Common myeloid progenitor, CD34-positive (primary cell): ENCODE measurements at regions not wholly inside any gene's neighbourhood (a gene's known extent, or its start where the extent isn't known, plus 50 kb on each side); places are given as distances from the start of the nearest gene placed in this dataset.

Experiments used
- CTCF ChIA-PET: fragments of 350-600 bp; sonication (Branson Sonifier 250); formaldehyde crosslinking; loops from one replicate; lab custom pipeline; 2021; ENCODE audit warnings: antibody characterized with exemption; lab: Charles Lee
- POLR2A ChIA-PET: fragments of 350-600 bp; sonication (Branson Sonifier 250); formaldehyde crosslinking; loops from one replicate; lab custom pipeline; 2021; ENCODE audit warnings: antibody characterized with exemption; lab: Charles Lee
- DNase-seq, 3 donors: peaks; one replicate each; pipeline versions ENCODE4 v3.0.0 to v3.0.0-alpha.2; 2013
- H3K27ac ChIP-seq, 2 experiments: 1 replicate in 1 of 2; 2 replicates in 1 of 2; pipeline ENCODE4 v1.7.0; 2013; ENCODE audit warnings: inconsistent platforms in 2 of 2, low read length in 2 of 2, mild to moderate bottlenecking in 2 of 2, low read depth in 1 of 2, moderate library complexity in 1 of 2; ENCODE audit not compliant: severe bottlenecking in 2 of 2, insufficient read depth in 1 of 2, poor library complexity in 1 of 2
- H3K27me3 ChIP-seq, 5 experiments: replicated peaks in 2 of 5; 1 replicate in 3 of 5; 2 replicates in 2 of 5; pipeline versions ENCODE4 v1.6.1 to v1.7.0; 2013; ENCODE audit warnings: low read length in 4 of 5, mild to moderate bottlenecking in 2 of 5, moderate library complexity in 2 of 5, inconsistent platforms in 1 of 5; ENCODE audit not compliant: insufficient read depth in 5 of 5, control insufficient read depth in 4 of 5
- H3K36me3 ChIP-seq, 4 experiments: 1 replicate in 2 of 4; 2 replicates in 2 of 4; pipeline versions ENCODE4 v1.6.1 to v1.7.0; 2013; ENCODE audit warnings: low read length in 3 of 4, control low read depth in 1 of 4, mild to moderate bottlenecking in 1 of 4; ENCODE audit not compliant: control insufficient read depth in 4 of 4, insufficient read depth in 4 of 4
- H3K4me1 ChIP-seq, 4 experiments: 1 replicate in 3 of 4; 2 replicates in 1 of 4; pipeline versions ENCODE4 v1.6.1 to v1.7.1; 2013; ENCODE audit warnings: low read length in 3 of 4, mild to moderate bottlenecking in 3 of 4, control low read depth in 1 of 4, inconsistent platforms in 1 of 4, moderate library complexity in 1 of 4; ENCODE audit not compliant: control insufficient read depth in 4 of 4, insufficient read depth in 4 of 4; ENCODE audit errors: control extremely low read depth in 1 of 4
- H3K4me3 ChIP-seq, 7 experiments: 1 replicate in 4 of 7; 2 replicates in 3 of 7; pipeline versions ENCODE4 v1.5.1 to v1.7.0; 2013; ENCODE audit warnings: mild to moderate bottlenecking in 7 of 7, low read length in 6 of 7, moderate library complexity in 6 of 7, inconsistent platforms in 2 of 7, low read depth in 2 of 7, control low read depth in 1 of 7; ENCODE audit not compliant: insufficient read depth in 4 of 7, control insufficient read depth in 1 of 7; ENCODE audit errors: extremely low read depth in 1 of 7
- H3K9me3 ChIP-seq, 5 experiments: 1 replicate in 4 of 5; 2 replicates in 1 of 5; pipeline versions ENCODE4 v1.6.1 to v1.7.1; 2013; ENCODE audit warnings: low read length in 4 of 5, mild to moderate bottlenecking in 2 of 5, inconsistent platforms in 1 of 5, low read depth in 1 of 5, moderate library complexity in 1 of 5; ENCODE audit not compliant: control insufficient read depth in 4 of 5, insufficient read depth in 2 of 5; ENCODE audit errors: control extremely low read depth in 1 of 5
- WGBS: methylation state at CpG from one replicate; pipeline ENCODE4 v1.1.5; 2013; ENCODE audit not compliant: insufficient coverage; 5-methylcytosine and 5-hydroxymethylcytosine counted together

- 89% methylated on average over 6 of the region's 10 CpGs for whole genome bisulfite sequencing
- Histone ChIP-seq H3K9me3 (no peaks in the 10 kb centered on the region), H3K27ac (no peak overlapping the region), H3K4me1 (no peaks in the 10 kb centered on the region), H3K27me3 (peaks cover 0 to 28% (median 8%) of the 10 kb centered on the region in 5 experiments), H3K36me3 (no peaks in the 10 kb centered on the region), H3K4me3 (no peak overlapping the region)
- DNase-seq: no peak
- ChIA-PET CTCF (no interaction called here), POLR2A (no interaction called here)
Measured at GRCh38 chr17:34723875-34724274, 144.5 kb downstream of the TMEM132E start.

- H3K27me3 ChIP-seq: peaks cover 0 to 28% (median 8%) of the 10 kb centered on the region in 5 experiments
- H3K4me3 ChIP-seq: no peak overlapping the region
- no peaks in the 10 kb centered on the region for H3K36me3 ChIP-seq
- H3K9me3 ChIP-seq: no peaks in the 10 kb centered on the region
- ChIA-PET POLR2A (no interaction called here), CTCF (no interaction called here)
- no peak for DNase-seq
- no peaks in the 10 kb centered on the region for H3K4me1 ChIP-seq
- WGBS: 90% methylated on average over 3 of the region's 6 CpGs
- H3K27ac ChIP-seq: no peak overlapping the region
Measured at GRCh38 chr17:34721326-34721725, 141.9 kb downstream of the TMEM132E start.

GRCh38 chr17:34720760-34721159, 141.4 kb downstream of the TMEM132E start:
- Histone ChIP-seq H3K4me3 (no peak overlapping the region), H3K9me3 (no peaks in the 10 kb centered on the region), H3K27ac (no peak overlapping the region), H3K27me3 (peaks cover 0 to 28% (median 8%) of the 10 kb centered on the region in 5 experiments), H3K4me1 (no peaks in the 10 kb centered on the region), H3K36me3 (no peaks in the 10 kb centered on the region)
- CTCF ChIA-PET: no interaction called here
- no peak for DNase-seq
- POLR2A ChIA-PET: no interaction called here

- ChIA-PET CTCF (no interaction called here), POLR2A (no interaction called here)
- Histone ChIP-seq H3K4me1 (no peaks in the 10 kb centered on the region), H3K4me3 (no peak overlapping the region), H3K36me3 (no peaks in the 10 kb centered on the region), H3K27me3 (peaks cover 0 to 25% (median 5%) of the 10 kb centered on the region in 5 experiments), H3K27ac (no peak overlapping the region), H3K9me3 (no peaks in the 10 kb centered on the region)
- WGBS: 89% methylated on average over 9 of the region's 11 CpGs
- DNase-seq: no peak
Measured at GRCh38 chr17:34719569-34719968, 140.2 kb downstream of the TMEM132E start.

- POLR2A ChIA-PET: no interaction called here
- no peaks in the 10 kb centered on the region for H3K36me3 ChIP-seq
- no peaks in the 10 kb centered on the region for H3K4me1 ChIP-seq
- CTCF ChIA-PET: no interaction called here
- no peak overlapping the region for H3K27ac ChIP-seq
- peaks cover 0 to 19% (median 5%) of the 10 kb centered on the region in 5 experiments for H3K27me3 ChIP-seq
- no peaks in the 10 kb centered on the region for H3K9me3 ChIP-seq
- WGBS: 90% methylated on average over 3 of the region's 3 CpGs
- DNase-seq: no peak
- H3K4me3 ChIP-seq: no peak overlapping the region
Measured at GRCh38 chr17:34717092-34717491, 137.7 kb downstream of the TMEM132E start.

GRCh38 chr17:34716291-34716690, 136.9 kb downstream of the TMEM132E start:
- 100% methylated on average over 1 of the region's 3 CpGs for WGBS
- Histone ChIP-seq H3K4me1 (no peaks in the 10 kb centered on the region), H3K36me3 (no peaks in the 10 kb centered on the region), H3K27me3 (peaks cover 0 to 19% (median 3%) of the 10 kb centered on the region in 5 experiments), H3K9me3 (no peaks in the 10 kb centered on the region), H3K27ac (no peak overlapping the region), H3K4me3 (no peak overlapping the region)
- no peak for DNase-seq
- ChIA-PET POLR2A (no interaction called here), CTCF (no interaction called here)

GRCh38 chr17:34715504-34715903, 136.1 kb downstream of the TMEM132E start:
- Histone ChIP-seq H3K9me3 (no peaks in the 10 kb centered on the region), H3K27ac (no peak overlapping the region), H3K4me1 (no peaks in the 10 kb centered on the region), H3K4me3 (no peak overlapping the region), H3K36me3 (no peaks in the 10 kb centered on the region), H3K27me3 (peaks cover 0 to 17% (median 6%) of the 10 kb centered on the region in 5 experiments)
- WGBS: 94% methylated on average over 2 of the region's 5 CpGs
- DNase-seq: no peak
- CTCF ChIA-PET: no interaction called here
- POLR2A ChIA-PET: no interaction called here
